Subcutaneous abdominal adipose tissue (tissue), 5 donors: ENCODE measurements at regions not wholly inside any gene's neighbourhood (a gene's known extent, or its start where the extent isn't known, plus 50 kb on each side); places are given as distances from the start of the nearest gene placed in this dataset.
"Not testable (repeated sequence)": the region's sequence is repeated elsewhere in the genome, so short reads cannot be mapped to it uniquely, and the experiment has no call there.

ENCODE experiments used
- H3K27ac ChIP-seq: one replicate; pipeline ENCODE4 v1.7.0; 2013; ENCODE audit warnings: low read depth, mild to moderate bottlenecking, inconsistent platforms, low read length, moderate library complexity
- H3K27me3 ChIP-seq, 5 donors: one replicate each; pipeline ENCODE4 v1.7.0; 2013; ENCODE audit warnings: low read length in 5 of 5, inconsistent platforms in 1 of 5; ENCODE audit not compliant: control insufficient read depth in 5 of 5, insufficient read depth in 4 of 5
- H3K36me3 ChIP-seq, 5 donors: one replicate each; pipeline ENCODE4 v1.7.0; 2013; ENCODE audit warnings: low read length in 5 of 5; ENCODE audit not compliant: control insufficient read depth in 5 of 5, insufficient read depth in 5 of 5
- H3K4me1 ChIP-seq, 5 donors: one replicate each; pipeline ENCODE4 v1.7.0; 2013; ENCODE audit warnings: low read length in 5 of 5, mild to moderate bottlenecking in 3 of 5, moderate library complexity in 1 of 5; ENCODE audit not compliant: control insufficient read depth in 5 of 5, insufficient read depth in 5 of 5
- H3K4me3 ChIP-seq, 5 donors: one replicate each; pipeline ENCODE4 v1.7.0; 2013; ENCODE audit warnings: low read length in 5 of 5, low read depth in 1 of 5
- H3K9ac ChIP-seq, 5 donors: one replicate each; pipeline ENCODE4 v1.7.0; 2013; ENCODE audit warnings: low read length in 5 of 5, mild to moderate bottlenecking in 4 of 5, moderate library complexity in 3 of 5
- H3K9me3 ChIP-seq, 5 donors: one replicate each; pipeline ENCODE4 v1.7.0; 2013; ENCODE audit warnings: low read length in 5 of 5; ENCODE audit not compliant: control insufficient read depth in 5 of 5
- donor health status: healthy.
- donor health status: healthy.
- donor health status: healthy.
- donor health status: healthy.
- donor health status: healthy.

DNA sequence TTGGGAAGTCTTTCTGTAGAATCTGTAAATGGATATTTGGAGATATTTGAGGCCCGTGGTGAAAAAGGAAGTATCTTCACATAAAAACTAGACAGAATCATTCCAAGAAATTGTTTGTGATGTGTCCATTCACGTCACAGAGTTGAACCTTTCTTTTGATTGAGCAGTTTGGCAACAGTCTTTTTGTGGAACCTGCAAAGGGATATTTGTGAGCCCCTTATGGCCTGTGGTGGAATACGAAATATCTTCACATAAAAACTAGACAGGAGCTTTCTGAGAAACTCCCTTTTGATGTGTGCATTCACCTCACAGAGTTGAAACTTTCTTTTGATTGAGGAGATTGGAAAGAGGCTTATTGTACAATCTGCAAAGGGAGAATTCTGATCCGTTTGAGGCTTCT, 2980.4 kb downstream of the TUBA3C start:
- H3K27ac ChIP-seq, H3K9me3 ChIP-seq, H3K4me1 ChIP-seq, H3K27me3 ChIP-seq, H3K36me3 ChIP-seq, H3K9ac ChIP-seq: not testable (repeated sequence)
- peak overlapping the region in 2 of 5 donors; percentile 1 to 18 for H3K4me3 ChIP-seq

GRCh38 chr13:16160609-16161008, 3021.0 kb downstream of the TUBA3C start:
- H3K9ac ChIP-seq, H3K4me1 ChIP-seq, H3K36me3 ChIP-seq, H3K27me3 ChIP-seq, H3K4me3 ChIP-seq, H3K27ac ChIP-seq: not testable (repeated sequence)
- H3K9me3 ChIP-seq, result peaks cover 0 to 27% (median 5%) of the 10 kb centered on the region in 5 donors

GRCh38 chr13:16158958-16159357, 3022.7 kb downstream of the TUBA3C start:
- H3K27me3 ChIP-seq, H3K27ac ChIP-seq: not testable (repeated sequence)
- H3K9me3 ChIP-seq, result peaks cover 0 to 25% (median 5%) of the 10 kb centered on the region in 5 donors

DNA sequence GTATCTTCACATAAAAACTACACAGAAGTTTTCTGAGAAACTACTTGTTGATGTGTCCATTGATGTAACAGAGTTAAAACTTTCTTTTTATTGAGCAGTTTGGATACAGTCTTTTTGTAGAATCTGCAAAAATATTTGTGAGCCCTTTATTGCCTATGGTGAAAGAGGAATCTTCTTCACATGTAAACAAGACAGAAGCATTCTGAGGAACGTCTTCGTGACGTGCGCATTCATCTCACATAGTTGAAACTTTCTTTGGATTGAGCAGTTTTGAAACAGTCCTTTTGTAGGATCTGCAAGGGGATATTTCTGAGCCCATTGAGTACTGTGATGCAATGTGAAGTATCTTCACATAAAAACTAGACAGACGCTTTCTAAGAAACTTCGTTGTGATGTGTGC, 3023.6 kb downstream of the TUBA3C start:
- not testable (repeated sequence) for H3K36me3 ChIP-seq, H3K27me3 ChIP-seq, H3K27ac ChIP-seq, H3K4me1 ChIP-seq, H3K9ac ChIP-seq
- peak overlapping the region in 1 of 5 donors; percentile 8 for H3K4me3 ChIP-seq
- H3K9me3 ChIP-seq, result peaks cover 0 to 17% (median 5%) of the 10 kb centered on the region in 5 donors

More at GRCh38 chr13:16158958-16159357, 3022.7 kb downstream of the TUBA3C start:
- H3K36me3 ChIP-seq, H3K9ac ChIP-seq, H3K4me1 ChIP-seq: not testable (repeated sequence)
- peak overlapping the region in 1 of 5 donors; percentile 6 for H3K4me3 ChIP-seq

- peaks cover 0 to 20% (median 3%) of the 10 kb centered on the region in 5 donors for H3K9me3 ChIP-seq
- H3K4me1 ChIP-seq, result not testable (repeated sequence)
Measured at GRCh38 chr13:16152849-16153248, 3028.8 kb downstream of the TUBA3C start.

GRCh38 chr13:16151296-16151695, 3030.3 kb downstream of the TUBA3C start:
- H3K36me3 ChIP-seq, H3K27ac ChIP-seq, H3K27me3 ChIP-seq, H3K4me1 ChIP-seq, H3K4me3 ChIP-seq, H3K9ac ChIP-seq: not testable (repeated sequence)
- peaks cover 0 to 19% (median 3%) of the 10 kb centered on the region in 5 donors for H3K9me3 ChIP-seq

More at GRCh38 chr13:16152849-16153248, 3028.8 kb downstream of the TUBA3C start:
- H3K9ac ChIP-seq, H3K36me3 ChIP-seq, H3K27ac ChIP-seq, H3K27me3 ChIP-seq, H3K4me3 ChIP-seq: not testable (repeated sequence)

DNA sequence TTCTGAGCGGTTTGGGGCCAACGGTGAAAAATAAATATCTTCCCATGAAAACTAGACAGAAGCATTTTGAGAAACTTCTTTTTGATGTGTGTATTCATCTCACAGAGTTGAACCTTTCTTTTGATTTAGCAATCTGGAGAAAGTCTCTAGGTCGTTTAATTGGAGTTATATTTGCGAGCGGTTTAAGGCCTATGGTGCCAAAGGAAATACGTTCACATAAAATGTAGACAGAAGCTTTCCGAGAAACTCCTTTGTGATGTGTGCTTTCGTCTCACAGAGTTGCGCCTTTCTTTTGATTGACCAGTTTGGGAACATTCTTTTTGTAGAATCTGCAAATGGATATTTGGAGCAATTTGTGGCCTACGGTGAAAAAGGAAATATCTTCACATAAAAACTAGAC, 3032.2 kb downstream of the TUBA3C start:
- not testable (repeated sequence) for H3K27ac ChIP-seq, H3K27me3 ChIP-seq
- H3K9me3 ChIP-seq, result peaks cover 0 to 28% (median 4%) of the 10 kb centered on the region in 5 donors

DNA sequence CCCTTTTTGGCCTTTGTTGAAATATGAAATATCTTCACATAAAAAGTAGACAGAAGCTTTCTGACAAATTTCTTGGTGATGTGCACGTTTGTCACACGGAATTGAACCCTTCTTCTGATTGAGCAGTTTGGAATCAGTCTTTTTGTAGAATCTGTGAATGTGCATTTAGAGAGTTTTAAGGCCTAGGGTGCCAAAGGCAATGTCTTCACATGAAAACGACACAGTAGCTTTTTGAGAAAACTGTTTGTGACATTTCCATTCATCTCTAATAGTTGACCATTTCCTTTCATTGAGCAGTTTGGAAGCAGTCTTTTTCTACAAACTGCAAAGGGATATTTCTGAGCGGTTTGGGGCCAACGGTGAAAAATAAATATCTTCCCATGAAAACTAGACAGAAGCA, 3036.0 kb downstream of the TUBA3C start:
- not testable (repeated sequence) for H3K27me3 ChIP-seq, H3K4me1 ChIP-seq, H3K36me3 ChIP-seq, H3K9ac ChIP-seq, H3K27ac ChIP-seq
- Histone ChIP-seq H3K4me3 (peak overlapping the region in 2 of 5 donors; percentile 1 to 3), H3K9me3 (peaks cover 0 to 24% (median 4%) of the 10 kb centered on the region in 5 donors)

More for the DNA sequence above, 3032.2 kb downstream of the TUBA3C start:
- H3K9ac ChIP-seq, H3K4me1 ChIP-seq, H3K36me3 ChIP-seq, H3K4me3 ChIP-seq: not testable (repeated sequence)

- H3K27ac ChIP-seq, H3K36me3 ChIP-seq, H3K27me3 ChIP-seq, H3K4me1 ChIP-seq, H3K9ac ChIP-seq: not testable (repeated sequence)
- Histone ChIP-seq H3K4me3 (peak overlapping the region in 2 of 5 donors; percentile 1 to 9), H3K9me3 (peaks cover 0 to 23% (median 4%) of the 10 kb centered on the region in 5 donors)
Measured at GRCh38 chr13:16141361-16141760, 3040.3 kb downstream of the TUBA3C start.

DNA sequence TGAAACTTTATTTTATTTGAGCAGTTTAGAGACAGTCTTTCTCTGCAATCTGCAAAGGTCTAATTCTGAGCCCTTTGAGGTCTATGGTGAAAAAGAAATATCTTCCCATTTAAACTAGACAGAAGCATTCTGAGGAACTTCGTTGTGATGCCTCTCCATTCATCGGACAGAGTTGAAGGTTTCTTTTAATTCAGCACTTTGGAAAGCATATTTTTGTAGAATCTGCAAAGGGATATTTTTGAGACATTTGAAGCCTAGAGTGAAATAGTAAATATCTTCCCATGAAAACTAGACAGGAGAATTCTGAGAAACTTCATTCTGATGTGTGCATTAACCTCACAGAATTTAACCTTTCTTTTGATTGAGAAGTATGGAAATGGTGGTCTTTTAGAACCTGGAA, 3044.8 kb downstream of the TUBA3C start:
- not testable (repeated sequence) for H3K9ac ChIP-seq, H3K27me3 ChIP-seq, H3K27ac ChIP-seq, H3K4me1 ChIP-seq, H3K36me3 ChIP-seq
- H3K4me3 ChIP-seq, result peak overlapping the region in 1 of 5 donors; percentile 6
- H3K9me3 ChIP-seq, result peaks cover 2 to 14% (median 5%) of the 10 kb centered on the region in 5 donors

GRCh38 chr13:16128675-16129074, 3052.9 kb downstream of the TUBA3C start:
- H3K4me3 ChIP-seq, H3K9ac ChIP-seq, H3K4me1 ChIP-seq, H3K36me3 ChIP-seq, H3K27ac ChIP-seq, H3K27me3 ChIP-seq: not testable (repeated sequence)
- peaks cover 2 to 12% (median 6%) of the 10 kb centered on the region in 5 donors for H3K9me3 ChIP-seq
